ENCODE measurements at regions not wholly inside any gene's neighbourhood (a gene's known extent, or its start where the extent isn't known, plus 50 kb on each side); places are given as distances from the start of the nearest gene placed in this dataset.
"Not testable (repeated sequence)": the region's sequence is repeated elsewhere in the genome, so short reads cannot be mapped to it uniquely, and the experiment has no call there.

DNA sequence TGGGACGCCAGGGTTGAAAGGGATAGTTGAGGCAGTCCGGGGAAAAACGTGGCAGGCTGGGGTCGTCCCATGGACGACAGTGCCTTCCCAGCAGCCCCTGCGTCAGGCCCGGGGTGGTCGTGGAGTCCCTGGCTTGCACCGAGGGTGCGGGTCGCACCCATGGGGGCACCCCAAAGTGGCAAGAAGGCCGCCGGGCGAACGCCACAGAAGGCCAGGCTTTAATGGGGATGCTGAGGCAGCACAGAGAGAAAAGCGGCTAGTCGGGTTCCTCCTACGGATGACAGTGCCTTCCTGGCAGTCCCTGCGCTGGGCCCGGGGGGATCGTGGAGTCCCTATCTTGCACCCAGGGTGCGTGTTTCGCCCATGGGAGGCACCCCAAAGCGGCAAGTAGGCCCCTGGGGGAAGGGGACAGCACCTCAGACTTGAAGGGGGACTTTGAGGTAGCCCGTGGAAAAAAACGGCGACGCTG, 158.6 kb upstream of the ALG10B start:
- no peak for DNase-seq (ENCODE audit: low read depth in 3 of 3, low spot score in 1 of 3)

- no peak for DNase-seq (ENCODE audit: low read depth in 3 of 3, low spot score in 1 of 3)
Measured at GRCh38 chr12:38158428-38159091, 158.0 kb upstream of the ALG10B start.

- no peak for DNase-seq (ENCODE audit: low read depth in 3 of 3, low spot score in 1 of 3)
Measured at GRCh38 chr12:38159092-38159551, 157.5 kb upstream of the ALG10B start.

GRCh38 chr12:38159591-38160317, 156.8 kb upstream of the ALG10B start:
- no peak for DNase-seq (ENCODE audit: low read depth in 3 of 3, low spot score in 1 of 3)

DNA sequence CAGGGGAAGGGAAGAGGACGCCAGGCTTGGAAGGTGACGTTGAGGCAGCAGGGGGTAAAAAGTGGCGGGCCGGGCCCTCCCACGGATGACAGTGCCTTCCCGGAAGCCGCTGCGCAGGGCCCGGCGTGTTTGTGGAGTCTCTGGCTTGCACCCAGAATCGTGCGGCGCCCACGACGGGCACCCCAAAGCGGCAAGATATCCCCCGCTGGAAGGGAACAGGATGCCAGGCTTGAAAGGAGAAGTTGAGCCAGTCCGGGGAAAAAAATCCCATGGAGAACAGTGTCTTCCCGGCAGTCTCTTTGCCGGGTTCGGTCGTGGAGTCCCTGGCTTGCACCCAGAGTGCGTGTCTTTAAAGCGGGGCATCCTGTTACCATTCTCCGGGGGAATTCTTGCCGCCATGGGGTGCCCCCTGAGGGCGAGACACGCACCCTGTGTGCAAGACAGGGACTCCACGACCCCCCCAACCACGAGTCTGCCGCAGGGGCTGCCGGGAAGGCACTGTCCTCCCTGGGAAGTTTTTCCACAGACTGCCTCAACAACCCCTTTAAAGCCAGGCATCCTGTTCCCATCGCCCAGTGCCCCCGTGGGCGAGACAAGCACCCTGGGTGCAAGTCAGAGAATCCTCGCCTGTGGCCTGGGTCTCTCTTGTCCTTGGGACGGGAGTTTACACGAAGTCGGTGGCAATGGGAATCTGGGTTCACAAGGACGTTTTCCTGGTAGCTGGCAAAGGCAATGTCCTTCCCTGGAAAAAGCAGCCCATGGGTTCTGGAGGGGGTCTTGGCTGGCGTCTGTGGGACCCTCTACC, 156.1 kb upstream of the ALG10B start:
- DNase-seq (ENCODE audit: low read depth in 3 of 3, low spot score in 1 of 3): no peak

GRCh38 chr12:38161123-38162000, 155.2 kb upstream of the ALG10B start:
- DNase-seq (ENCODE audit: low read depth in 3 of 3, low spot score in 1 of 3): no peak

DNA sequence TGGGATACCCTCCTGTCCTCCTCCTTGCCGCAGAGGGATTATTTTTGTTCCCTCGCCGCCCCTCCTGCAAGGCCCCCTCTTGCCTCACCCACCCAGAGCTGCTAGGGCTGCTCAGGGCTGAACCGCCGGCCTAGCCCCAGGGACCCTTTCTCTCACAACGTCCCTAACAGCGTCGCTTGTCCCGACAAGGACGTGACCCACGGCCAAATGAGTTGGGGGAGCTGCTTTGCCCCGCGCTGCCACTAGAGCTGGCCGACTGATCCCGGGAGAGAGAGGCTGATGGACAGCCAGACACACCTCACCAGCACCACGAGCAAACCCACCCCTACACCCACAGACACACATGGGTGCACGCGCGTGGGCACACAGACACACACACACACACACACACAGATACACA, 154.6 kb upstream of the ALG10B start:
- DNase-seq (ENCODE audit: low read depth in 3 of 3, low spot score in 1 of 3): no peak

GRCh38 chr12:38162708-38163441, 153.7 kb upstream of the ALG10B start:
- no peak for DNase-seq (ENCODE audit: low read depth in 3 of 3, low spot score in 1 of 3)

- no peak for DNase-seq (ENCODE audit: low read depth in 3 of 3, low spot score in 1 of 3)
Measured at GRCh38 chr12:38163442-38163801, 153.2 kb upstream of the ALG10B start.

- DNase-seq (ENCODE audit: low read depth in 3 of 3, low spot score in 1 of 3): no peak
Measured at GRCh38 chr12:38166225-38166624, 150.3 kb upstream of the ALG10B start.

- DNase-seq (ENCODE audit: low read depth in 3 of 3, low spot score in 1 of 3): no peak
Measured at GRCh38 chr12:38175538-38175937, 141.0 kb upstream of the ALG10B start.

DNA sequence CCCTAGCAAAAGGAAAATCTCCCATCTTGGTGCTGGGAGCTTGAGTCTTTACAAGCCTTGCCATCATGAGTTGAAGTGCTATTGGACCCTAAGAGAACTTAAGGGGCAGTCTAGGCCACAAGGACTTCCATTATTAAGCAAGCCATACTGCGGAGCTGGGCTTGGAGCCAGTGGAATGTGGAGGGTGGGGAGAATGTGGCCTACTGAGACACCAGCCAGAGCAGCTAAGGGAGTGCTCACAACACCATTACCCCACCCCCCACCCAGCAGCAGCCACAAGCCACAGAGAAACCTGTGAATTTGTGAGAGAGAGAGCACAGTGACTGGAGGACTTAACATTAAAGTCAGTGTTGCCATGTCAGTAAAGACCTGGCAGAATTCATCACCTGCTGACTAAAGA, 133.0 kb upstream of the ALG10B start:
- DNase-seq (ENCODE audit: low read depth in 3 of 3, low spot score in 1 of 3): not testable (repeated sequence)

- DNase-seq (ENCODE audit: low read depth in 3 of 3, low spot score in 1 of 3): not testable (repeated sequence)
Measured at GRCh38 chr12:38197286-38197685, 119.3 kb upstream of the ALG10B start.

- DNase-seq (ENCODE audit: low read depth in 3 of 3, low spot score in 1 of 3): no peak
Measured at GRCh38 chr12:38201461-38202276, 114.9 kb upstream of the ALG10B start.

DNA sequence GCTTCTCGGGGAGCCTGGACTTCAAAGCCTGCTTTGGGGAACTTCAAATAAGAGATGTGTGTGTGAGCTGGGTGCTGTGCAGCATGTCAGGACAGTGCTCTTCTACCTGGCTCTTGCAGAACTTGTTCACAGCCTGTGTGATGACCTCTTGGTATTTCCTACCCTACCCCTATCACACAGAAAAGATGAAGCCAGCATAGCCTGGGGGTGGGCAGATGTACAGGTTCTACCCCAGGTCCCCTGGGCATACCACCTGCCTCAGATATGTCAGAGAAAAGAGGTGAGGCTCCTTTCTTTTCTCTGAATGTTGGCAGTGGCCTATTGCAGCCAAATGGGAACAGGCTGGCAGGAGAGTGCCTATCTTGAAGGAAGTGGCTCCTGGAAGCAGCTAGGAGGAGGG, 111.7 kb upstream of the ALG10B start:
- DNase-seq (ENCODE audit: low read depth in 3 of 3, low spot score in 1 of 3): no peak

DNA sequence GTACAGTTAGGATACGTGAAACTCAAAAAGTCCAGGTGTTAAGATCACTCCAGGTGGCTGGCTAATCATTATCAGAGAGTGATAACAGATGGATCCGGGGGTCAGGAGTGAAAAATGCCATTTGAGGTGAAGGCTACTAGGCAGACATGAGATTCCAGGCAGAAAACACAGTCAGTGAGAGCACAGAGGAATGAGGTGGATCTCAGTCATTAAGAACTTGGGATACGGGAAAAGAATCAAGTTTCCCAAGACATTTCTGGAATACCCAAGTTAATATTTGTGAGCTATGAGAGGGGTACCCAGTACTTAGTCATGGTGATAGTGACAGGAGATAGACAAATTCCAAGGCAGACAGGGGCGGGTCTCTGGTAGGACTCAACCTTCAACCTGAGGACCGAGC, 94.6 kb upstream of the ALG10B start:
- no peak for DNase-seq (ENCODE audit: low read depth in 3 of 3, low spot score in 1 of 3)

- not testable (repeated sequence) for DNase-seq (ENCODE audit: low read depth in 3 of 3, low spot score in 1 of 3)
Measured at GRCh38 chr12:38238328-38238727, 78.2 kb upstream of the ALG10B start.

GRCh38 chr12:38253778-38254177, 62.8 kb upstream of the ALG10B start:
- DNase-seq (ENCODE audit: low read depth in 3 of 3, low spot score in 1 of 3): no peak

DNA sequence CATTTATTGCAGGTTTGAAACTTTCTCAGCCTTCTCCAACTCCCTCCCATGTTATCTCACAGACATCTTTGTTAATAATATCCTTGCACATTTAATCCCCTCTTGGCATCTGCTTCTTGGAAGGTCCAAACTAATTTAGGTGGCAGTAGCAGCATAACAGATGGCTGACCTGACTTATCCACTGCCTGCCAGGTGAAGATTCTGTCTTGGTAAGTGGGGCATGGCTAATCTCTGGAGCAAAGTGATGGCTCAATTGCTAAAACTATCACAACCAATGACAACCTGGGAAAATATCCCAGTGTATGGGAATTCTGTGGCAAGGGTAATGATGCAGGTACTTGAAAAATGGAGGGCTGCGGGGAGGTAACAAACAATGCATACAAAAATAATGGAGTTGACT, 58.2 kb upstream of the ALG10B start:
- no peak for DNase-seq (ENCODE audit: low read depth in 3 of 3, low spot score in 1 of 3)
